ENCODE measurements at regions not wholly inside any gene's neighbourhood (a gene's known extent, or its start where the extent isn't known, plus 50 kb on each side); places are given as distances from the start of the nearest gene placed in this dataset.

DNA sequence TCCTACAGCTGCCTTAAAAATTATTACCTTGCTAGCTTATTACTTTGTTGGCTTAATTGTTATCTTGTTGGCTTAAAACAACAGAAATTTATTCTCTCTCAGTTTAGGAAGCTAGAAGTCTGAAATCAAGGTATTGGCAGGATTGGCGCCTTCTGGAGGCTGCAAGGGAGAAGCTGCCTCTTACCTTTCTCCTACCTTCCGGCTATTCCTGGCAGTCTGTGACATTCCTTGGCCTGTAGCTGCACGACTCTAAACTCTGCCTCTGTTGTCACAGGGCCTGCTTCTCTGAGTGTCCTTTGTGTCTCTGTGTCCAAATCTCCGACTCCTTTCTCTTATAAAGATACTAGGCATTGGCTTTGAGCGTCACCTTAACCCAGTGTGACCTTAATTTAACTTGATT lies 579.9 kb upstream of the B3GALT2 start:
- Histone ChIP-seq H3K27me3 (ENCODE audit: control insufficient read depth, insufficient read depth, low read length) (no peaks in the 10 kb centered on the region), H3K4me1 (ENCODE audit: control insufficient read depth, insufficient read depth, low read length) (no peaks in the 10 kb centered on the region), H3K9ac (ENCODE audit: low read depth, low read length) (no peak overlapping the region), H3K36me3 (ENCODE audit: control insufficient read depth, insufficient read depth, low read length) (no peaks in the 10 kb centered on the region), H3K9me3 (ENCODE audit: control insufficient read depth, insufficient read depth, low read length) (no peaks in the 10 kb centered on the region), H3K4me3 (ENCODE audit: low read depth, low read length) (no peak overlapping the region)

DNA sequence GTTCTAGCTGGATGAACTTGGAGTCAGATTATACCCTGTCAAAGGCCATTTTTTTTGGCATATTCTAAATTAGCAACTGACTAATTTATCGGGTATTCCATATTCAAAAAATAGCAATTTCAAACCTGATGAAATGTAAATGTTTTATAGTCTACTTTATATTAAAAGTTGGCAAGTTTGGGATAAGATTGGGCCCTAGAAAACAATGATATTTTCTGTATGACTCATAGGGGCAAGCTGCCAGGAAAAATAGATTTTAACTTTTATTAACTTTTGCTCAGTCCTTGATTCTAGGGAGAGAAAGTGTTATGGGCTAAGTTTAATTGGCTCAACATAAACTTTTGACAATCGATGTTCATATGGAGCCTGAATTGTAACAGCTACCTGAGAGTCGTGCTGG lies 576.9 kb upstream of the B3GALT2 start:
- H3K27me3 ChIP-seq (ENCODE audit: control insufficient read depth, insufficient read depth, low read length) = no peaks in the 10 kb centered on the region
- H3K4me1 ChIP-seq (ENCODE audit: control insufficient read depth, insufficient read depth, low read length) = no peaks in the 10 kb centered on the region
- no peak overlapping the region for H3K9ac ChIP-seq (ENCODE audit: low read depth, low read length)
- H3K4me3 ChIP-seq (ENCODE audit: low read depth, low read length) = no peak overlapping the region
- no peaks in the 10 kb centered on the region for H3K36me3 ChIP-seq (ENCODE audit: control insufficient read depth, insufficient read depth, low read length)
- H3K9me3 ChIP-seq (ENCODE audit: control insufficient read depth, insufficient read depth, low read length) = no peaks in the 10 kb centered on the region

DNA sequence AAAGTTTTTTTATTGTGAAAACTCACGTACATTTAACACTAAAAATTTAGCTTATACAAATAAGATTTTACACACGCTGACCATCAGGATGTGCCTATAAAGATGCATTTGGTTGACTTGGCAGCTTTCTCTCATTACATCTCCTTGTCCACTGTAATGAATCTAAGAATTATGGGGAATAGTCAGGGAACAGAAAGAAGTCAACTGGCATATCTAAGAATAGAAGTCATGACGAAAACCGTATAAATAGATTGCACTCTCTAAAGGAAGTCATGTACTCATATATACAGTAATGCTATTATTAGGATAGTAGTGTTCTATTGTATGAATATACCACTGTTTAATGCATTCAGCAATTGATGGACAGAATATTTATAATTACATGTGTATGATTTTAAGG lies 575.8 kb upstream of the B3GALT2 start:
- Histone ChIP-seq H3K27me3 (ENCODE audit: control insufficient read depth, insufficient read depth, low read length) (no peaks in the 10 kb centered on the region), H3K36me3 (ENCODE audit: control insufficient read depth, insufficient read depth, low read length) (no peaks in the 10 kb centered on the region), H3K4me1 (ENCODE audit: control insufficient read depth, insufficient read depth, low read length) (no peaks in the 10 kb centered on the region), H3K4me3 (ENCODE audit: low read depth, low read length) (no peak overlapping the region), H3K9me3 (ENCODE audit: control insufficient read depth, insufficient read depth, low read length) (no peaks in the 10 kb centered on the region), H3K9ac (ENCODE audit: low read depth, low read length) (no peak overlapping the region)

DNA sequence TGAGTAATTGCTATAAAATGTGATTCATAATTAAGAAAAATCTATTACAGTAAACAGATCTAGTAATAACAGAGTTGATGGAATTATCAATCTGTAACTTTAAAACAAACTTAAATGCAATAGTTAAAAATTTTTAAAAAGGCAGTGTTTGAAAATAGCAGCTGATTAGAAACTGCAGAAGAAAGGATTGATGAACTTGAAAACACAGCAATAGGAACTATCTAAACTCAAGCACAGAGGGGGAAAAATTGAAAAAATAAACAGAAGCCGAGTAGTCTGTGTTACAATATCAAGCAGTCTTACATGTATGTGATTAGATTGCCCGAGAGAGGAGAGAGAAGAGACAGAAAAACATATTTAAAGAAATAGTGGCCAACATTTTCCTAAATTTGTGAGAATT lies 569.0 kb upstream of the B3GALT2 start:
- no peaks in the 10 kb centered on the region for H3K27me3 ChIP-seq (ENCODE audit: control insufficient read depth, insufficient read depth, low read length)
- peaks cover 5% of the 10 kb centered on the region for H3K4me1 ChIP-seq (ENCODE audit: control insufficient read depth, insufficient read depth, low read length)
- no peaks in the 10 kb centered on the region for H3K36me3 ChIP-seq (ENCODE audit: control insufficient read depth, insufficient read depth, low read length)
- no peaks in the 10 kb centered on the region for H3K9me3 ChIP-seq (ENCODE audit: control insufficient read depth, insufficient read depth, low read length)
- H3K9ac ChIP-seq (ENCODE audit: low read depth, low read length) = no peak overlapping the region
- H3K4me3 ChIP-seq (ENCODE audit: low read depth, low read length) = no peak overlapping the region

DNA sequence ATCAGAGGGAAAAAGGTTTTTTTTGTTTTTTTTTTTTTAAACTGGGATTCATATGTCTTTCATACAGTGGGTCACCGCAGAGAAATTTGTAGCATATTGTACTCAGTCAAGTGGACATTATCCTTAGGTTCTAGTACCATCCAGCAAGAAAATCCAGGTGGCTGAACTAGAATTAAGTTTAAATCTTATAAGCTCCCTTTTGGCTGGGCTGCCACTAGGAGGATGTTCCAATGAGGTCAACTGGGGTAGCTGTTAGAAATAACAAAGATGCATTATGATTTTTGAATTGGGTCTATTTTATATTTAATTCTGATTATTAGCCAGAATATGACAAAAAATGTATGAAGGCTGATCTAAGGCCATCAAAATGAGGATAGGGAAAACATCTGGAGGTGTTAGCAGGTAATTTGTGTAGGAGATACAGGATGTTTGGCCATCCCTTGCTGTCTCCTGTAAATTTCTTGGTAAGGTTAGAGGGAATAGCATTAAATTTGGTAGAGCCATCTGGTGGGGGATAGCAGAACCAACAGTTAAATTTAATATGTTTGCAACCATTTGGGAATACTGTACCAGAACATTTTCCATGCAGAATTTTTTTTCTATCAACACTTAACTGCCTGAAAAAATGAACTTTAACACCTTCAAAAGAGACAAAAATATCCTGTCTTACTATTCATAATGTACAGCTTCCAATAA lies 568.5 kb upstream of the B3GALT2 start:
- no peaks in the 10 kb centered on the region for H3K36me3 ChIP-seq (ENCODE audit: control insufficient read depth, insufficient read depth, low read length)
- peaks cover 5% of the 10 kb centered on the region for H3K4me1 ChIP-seq (ENCODE audit: control insufficient read depth, insufficient read depth, low read length)
- H3K27me3 ChIP-seq (ENCODE audit: control insufficient read depth, insufficient read depth, low read length) = no peaks in the 10 kb centered on the region
- H3K9ac ChIP-seq (ENCODE audit: low read depth, low read length) = no peak overlapping the region
- no peaks in the 10 kb centered on the region for H3K9me3 ChIP-seq (ENCODE audit: control insufficient read depth, insufficient read depth, low read length)
- no peak overlapping the region for H3K4me3 ChIP-seq (ENCODE audit: low read depth, low read length)

DNA sequence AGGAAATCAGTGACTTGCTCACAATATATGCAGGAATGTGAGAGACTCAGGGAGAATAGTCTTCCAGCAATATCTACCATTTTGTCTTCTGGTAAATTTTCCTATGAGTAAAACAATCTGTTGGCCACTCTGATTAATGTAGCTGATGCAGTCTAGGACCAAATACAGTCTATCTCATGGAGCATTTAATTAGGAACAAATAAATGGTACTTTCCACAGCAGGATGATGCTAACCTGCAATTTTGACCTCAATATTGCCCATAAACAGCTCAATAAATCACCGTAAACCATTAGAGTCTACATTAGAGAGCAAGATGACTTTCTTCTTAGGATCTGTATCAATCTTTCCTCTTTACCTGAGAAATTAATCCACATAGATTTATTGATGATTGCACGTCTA lies 567.7 kb upstream of the B3GALT2 start:
- Histone ChIP-seq H3K36me3 (ENCODE audit: control insufficient read depth, insufficient read depth, low read length) (no peaks in the 10 kb centered on the region), H3K27me3 (ENCODE audit: control insufficient read depth, insufficient read depth, low read length) (no peaks in the 10 kb centered on the region), H3K9me3 (ENCODE audit: control insufficient read depth, insufficient read depth, low read length) (no peaks in the 10 kb centered on the region), H3K4me1 (ENCODE audit: control insufficient read depth, insufficient read depth, low read length) (peaks cover 5% of the 10 kb centered on the region), H3K4me3 (ENCODE audit: low read depth, low read length) (no peak overlapping the region), H3K9ac (ENCODE audit: low read depth, low read length) (no peak overlapping the region)

DNA sequence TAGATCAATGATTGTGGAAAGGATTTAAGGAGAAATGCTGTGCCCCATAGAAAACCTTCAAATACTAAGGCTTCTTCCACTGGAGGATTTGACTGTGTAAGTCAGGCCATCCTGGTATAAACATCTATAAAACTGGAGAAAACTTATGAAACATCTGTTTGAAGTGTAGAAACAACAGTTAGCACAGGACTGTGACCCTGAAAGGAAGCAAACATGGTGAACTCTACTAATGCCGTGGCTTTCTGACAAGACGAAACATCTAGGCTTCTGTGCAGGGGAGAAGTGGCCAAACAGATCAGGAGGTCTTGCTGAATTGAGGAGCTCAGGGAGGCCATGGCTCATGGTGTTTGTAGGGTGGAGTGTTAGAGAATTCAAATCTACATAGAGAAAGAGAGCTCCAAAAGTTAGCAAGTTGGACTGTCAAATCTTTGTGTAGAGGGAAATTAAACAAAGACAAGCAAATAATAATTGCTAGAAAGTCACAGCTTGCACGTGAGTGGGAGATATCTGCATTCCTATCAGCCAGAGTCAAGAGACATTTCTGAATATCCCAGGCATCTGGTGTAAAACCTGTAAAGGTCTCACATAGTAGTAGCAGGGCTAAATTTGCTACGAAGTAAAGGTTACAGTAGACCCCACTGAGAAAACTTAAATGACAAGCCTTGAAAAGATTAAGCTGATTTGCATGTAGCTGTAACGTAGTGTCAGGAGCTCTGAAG lies 566.8 kb upstream of the B3GALT2 start:
- Histone ChIP-seq H3K36me3 (ENCODE audit: control insufficient read depth, insufficient read depth, low read length) (no peaks in the 10 kb centered on the region), H3K4me1 (ENCODE audit: control insufficient read depth, insufficient read depth, low read length) (peaks cover 5% of the 10 kb centered on the region), H3K9me3 (ENCODE audit: control insufficient read depth, insufficient read depth, low read length) (no peaks in the 10 kb centered on the region), H3K4me3 (ENCODE audit: low read depth, low read length) (no peak overlapping the region), H3K27me3 (ENCODE audit: control insufficient read depth, insufficient read depth, low read length) (no peaks in the 10 kb centered on the region), H3K9ac (ENCODE audit: low read depth, low read length) (no peak overlapping the region)

DNA sequence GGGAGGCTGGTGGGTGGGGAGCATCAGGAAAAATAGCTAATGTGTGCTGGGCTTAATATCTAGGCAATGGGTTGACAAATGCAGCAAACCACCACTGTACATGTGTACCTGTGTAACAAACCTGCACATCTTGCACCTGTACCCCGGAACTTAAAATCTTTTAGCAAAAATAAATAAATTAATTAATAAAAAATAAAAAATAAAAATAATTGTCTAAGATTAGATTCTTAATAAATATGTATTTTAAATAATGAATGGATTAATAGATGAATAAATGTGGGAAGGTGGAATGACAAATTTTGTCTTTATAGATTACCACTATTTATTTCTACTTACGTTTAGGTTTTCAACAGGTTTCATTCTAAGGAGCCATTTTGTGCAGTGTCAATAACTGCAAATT lies 563.5 kb upstream of the B3GALT2 start:
- Histone ChIP-seq H3K9ac (ENCODE audit: low read depth, low read length) (no peak overlapping the region), H3K4me1 (ENCODE audit: control insufficient read depth, insufficient read depth, low read length) (peaks cover 5% of the 10 kb centered on the region), H3K36me3 (ENCODE audit: control insufficient read depth, insufficient read depth, low read length) (no peaks in the 10 kb centered on the region), H3K27me3 (ENCODE audit: control insufficient read depth, insufficient read depth, low read length) (no peaks in the 10 kb centered on the region), H3K9me3 (ENCODE audit: control insufficient read depth, insufficient read depth, low read length) (no peaks in the 10 kb centered on the region), H3K4me3 (ENCODE audit: low read depth, low read length) (no peak overlapping the region)

DNA sequence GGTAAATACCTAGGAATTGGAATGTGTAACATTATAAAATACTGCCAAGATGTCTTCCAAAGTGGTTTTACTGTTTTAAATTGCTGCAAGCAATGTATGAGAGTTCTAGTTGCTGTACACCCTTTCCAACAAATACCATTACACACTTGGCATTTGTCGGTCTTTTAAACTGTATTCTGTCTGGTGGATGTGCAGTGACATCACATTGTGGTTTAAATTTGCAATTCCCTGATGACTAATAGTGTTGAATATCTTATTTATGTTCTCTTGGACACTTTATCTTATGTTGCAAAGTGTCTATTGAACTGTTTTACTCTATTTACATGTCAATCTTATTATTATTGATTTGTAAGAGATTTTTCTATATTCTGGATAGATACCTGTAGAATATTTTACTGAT lies 561.2 kb upstream of the B3GALT2 start:
- no peaks in the 10 kb centered on the region for H3K9me3 ChIP-seq (ENCODE audit: control insufficient read depth, insufficient read depth, low read length)
- no peaks in the 10 kb centered on the region for H3K36me3 ChIP-seq (ENCODE audit: control insufficient read depth, insufficient read depth, low read length)
- H3K9ac ChIP-seq (ENCODE audit: low read depth, low read length) = no peak overlapping the region
- no peaks in the 10 kb centered on the region for H3K4me1 ChIP-seq (ENCODE audit: control insufficient read depth, insufficient read depth, low read length)
- H3K27me3 ChIP-seq (ENCODE audit: control insufficient read depth, insufficient read depth, low read length) = no peaks in the 10 kb centered on the region
- no peak overlapping the region for H3K4me3 ChIP-seq (ENCODE audit: low read depth, low read length)

DNA sequence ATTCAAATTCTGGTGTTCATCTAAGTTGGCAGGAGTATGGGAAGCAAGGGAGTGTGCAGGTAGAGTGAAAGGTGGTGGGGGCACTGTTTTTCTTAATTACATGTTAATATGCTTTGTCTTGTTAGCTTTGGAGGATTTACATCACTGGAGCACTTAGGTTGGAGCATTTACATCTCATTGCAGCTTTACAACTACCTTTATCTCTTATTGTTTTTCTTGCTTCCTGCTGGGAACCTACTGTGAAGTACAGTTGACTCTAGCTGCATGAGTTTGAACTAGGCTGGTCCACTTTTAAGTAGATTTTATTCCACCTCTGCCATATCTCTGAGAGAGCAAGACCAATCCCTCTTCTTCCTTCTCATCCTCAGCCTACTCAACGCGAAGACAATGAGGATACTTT lies 554.8 kb upstream of the B3GALT2 start:
- H3K4me3 ChIP-seq (ENCODE audit: low read depth, low read length) = no peak overlapping the region
- H3K27me3 ChIP-seq (ENCODE audit: control insufficient read depth, insufficient read depth, low read length) = peaks cover 3% of the 10 kb centered on the region
- H3K4me1 ChIP-seq (ENCODE audit: control insufficient read depth, insufficient read depth, low read length) = peaks cover 12% of the 10 kb centered on the region
- H3K9ac ChIP-seq (ENCODE audit: low read depth, low read length) = no peak overlapping the region
- no peaks in the 10 kb centered on the region for H3K9me3 ChIP-seq (ENCODE audit: control insufficient read depth, insufficient read depth, low read length)
- no peaks in the 10 kb centered on the region for H3K36me3 ChIP-seq (ENCODE audit: control insufficient read depth, insufficient read depth, low read length)

DNA sequence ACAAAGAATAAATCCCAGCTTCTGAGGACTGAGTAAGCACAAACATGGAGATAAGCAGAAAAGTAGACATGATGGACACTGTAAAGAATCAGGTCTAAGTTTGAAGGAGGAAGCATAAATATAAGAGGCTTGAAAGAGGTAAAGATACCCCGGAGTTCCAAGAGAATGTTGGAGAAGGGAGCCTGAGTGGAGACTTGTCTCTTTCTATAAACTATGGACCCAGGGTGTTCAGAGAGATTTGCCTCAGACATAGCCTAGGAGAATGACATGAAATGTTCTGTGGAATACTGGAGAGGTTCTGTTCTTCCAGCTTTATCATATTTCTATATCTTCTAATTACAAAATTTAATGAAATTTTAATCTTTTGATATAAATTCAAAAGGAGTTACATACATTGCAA lies 554.3 kb upstream of the B3GALT2 start:
- Histone ChIP-seq H3K9ac (ENCODE audit: low read depth, low read length) (no peak overlapping the region), H3K27me3 (ENCODE audit: control insufficient read depth, insufficient read depth, low read length) (peaks cover 3% of the 10 kb centered on the region), H3K4me3 (ENCODE audit: low read depth, low read length) (no peak overlapping the region), H3K9me3 (ENCODE audit: control insufficient read depth, insufficient read depth, low read length) (no peaks in the 10 kb centered on the region), H3K36me3 (ENCODE audit: control insufficient read depth, insufficient read depth, low read length) (no peaks in the 10 kb centered on the region), H3K4me1 (ENCODE audit: control insufficient read depth, insufficient read depth, low read length) (peaks cover 12% of the 10 kb centered on the region)

DNA sequence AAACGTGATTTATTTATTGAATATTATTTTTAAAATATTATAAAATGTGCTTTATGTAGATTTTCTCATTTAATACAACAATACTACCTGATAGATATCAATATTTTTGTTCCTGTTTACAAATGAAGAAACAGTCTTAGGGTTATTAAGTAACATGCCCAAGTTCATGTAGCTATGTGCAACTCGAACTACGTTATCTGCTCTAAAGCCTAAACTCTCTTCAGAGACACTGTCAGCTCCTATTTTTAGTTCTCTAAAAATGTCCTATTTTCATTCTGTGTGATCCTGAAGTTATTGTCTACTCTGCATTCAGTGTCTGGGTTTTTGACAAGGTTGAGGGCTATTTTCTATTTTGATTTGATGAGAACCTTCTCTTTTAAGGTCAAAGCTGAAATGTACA lies 550.1 kb upstream of the B3GALT2 start:
- Histone ChIP-seq H3K27me3 (ENCODE audit: control insufficient read depth, insufficient read depth, low read length) (peaks cover 3% of the 10 kb centered on the region), H3K4me3 (ENCODE audit: low read depth, low read length) (no peak overlapping the region), H3K9me3 (ENCODE audit: control insufficient read depth, insufficient read depth, low read length) (peaks cover 6% of the 10 kb centered on the region), H3K36me3 (ENCODE audit: control insufficient read depth, insufficient read depth, low read length) (no peaks in the 10 kb centered on the region), H3K4me1 (ENCODE audit: control insufficient read depth, insufficient read depth, low read length) (peaks cover 11% of the 10 kb centered on the region), H3K9ac (ENCODE audit: low read depth, low read length) (no peak overlapping the region)

Measured in iPS-15b (cell line).